ENCODE measurements at regions not wholly inside any gene's neighbourhood (a gene's known extent, or its start where the extent isn't known, plus 50 kb on each side); places are given as distances from the start of the nearest gene placed in this dataset.
A peak's percentile ranks its signal among the peaks of the same experiment; 100 is the strongest.

- no peaks in the 10 kb centered on the region for H3K27me3 ChIP-seq (ENCODE audit: control insufficient read depth, insufficient read depth, low read length)
- DNase-seq (ENCODE audit: low read depth in 4 of 6, low spot score in 6 of 6), result no peak
- WGBS (ENCODE audit: insufficient coverage), result 71% methylated on average over 2 of the region's 5 CpGs
- H3K9me3 ChIP-seq (ENCODE audit: control insufficient read depth, insufficient read depth, low read length), result no peaks in the 10 kb centered on the region
- no peaks in the 10 kb centered on the region for H3K36me3 ChIP-seq (ENCODE audit: control insufficient read depth, insufficient read depth, low read length)
- peaks cover 3% of the 10 kb centered on the region for H3K4me1 ChIP-seq (ENCODE audit: control insufficient read depth, insufficient read depth, low read length)
- no peak overlapping the region for H3K27ac ChIP-seq (ENCODE audit: low read depth, low read length)
- H3K4me3 ChIP-seq (ENCODE audit: low read depth, low read length), result no peak overlapping the region
These were observed 158.4 kb upstream of the BACE2 start for GRCh38 chr21:41009398-41010100.

DNA sequence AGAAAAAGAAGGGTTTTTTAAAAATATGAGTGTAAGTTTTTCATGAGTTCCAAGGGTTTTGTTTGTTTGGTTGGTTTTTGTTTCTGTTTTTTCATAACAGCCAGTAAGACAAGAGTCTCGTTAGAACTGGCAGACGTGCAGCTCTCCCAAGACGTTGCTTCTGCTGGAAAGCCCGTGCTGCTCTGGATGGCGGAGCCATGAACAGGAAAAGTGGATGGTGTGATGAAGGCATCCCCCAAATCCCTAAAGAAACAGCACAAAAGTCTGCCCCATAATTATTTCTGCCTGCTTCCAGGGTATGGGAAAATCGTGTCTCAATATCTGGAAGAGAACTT, 157.9 kb upstream of the BACE2 start:
- peak in 2 of 6 donors; percentile 32 to 61 for DNase-seq (ENCODE audit: low read depth in 4 of 6, low spot score in 6 of 6)
- no CpG with 5 or more reads among the region's 6 CpGs for WGBS (ENCODE audit: insufficient coverage)
- Histone ChIP-seq H3K4me3 (ENCODE audit: low read depth, low read length) (no peak overlapping the region), H3K9me3 (ENCODE audit: control insufficient read depth, insufficient read depth, low read length) (no peaks in the 10 kb centered on the region), H3K4me1 (ENCODE audit: control insufficient read depth, insufficient read depth, low read length) (peaks cover 3% of the 10 kb centered on the region), H3K27me3 (ENCODE audit: control insufficient read depth, insufficient read depth, low read length) (no peaks in the 10 kb centered on the region), H3K27ac (ENCODE audit: low read depth, low read length) (no peak overlapping the region), H3K36me3 (ENCODE audit: control insufficient read depth, insufficient read depth, low read length) (no peaks in the 10 kb centered on the region)

GRCh38 chr21:41011098-41011731, 156.7 kb upstream of the BACE2 start:
- Histone ChIP-seq H3K4me3 (ENCODE audit: low read depth, low read length) (no peak overlapping the region), H3K36me3 (ENCODE audit: control insufficient read depth, insufficient read depth, low read length) (no peaks in the 10 kb centered on the region), H3K27me3 (ENCODE audit: control insufficient read depth, insufficient read depth, low read length) (no peaks in the 10 kb centered on the region), H3K9me3 (ENCODE audit: control insufficient read depth, insufficient read depth, low read length) (no peaks in the 10 kb centered on the region), H3K4me1 (ENCODE audit: control insufficient read depth, insufficient read depth, low read length) (peaks cover 3% of the 10 kb centered on the region), H3K27ac (ENCODE audit: low read depth, low read length) (no peak overlapping the region)
- 79% methylated on average over 6 of the region's 16 CpGs for WGBS (ENCODE audit: insufficient coverage)
- peak in 1 of 6 donors; percentile 83 for DNase-seq (ENCODE audit: low read depth in 4 of 6, low spot score in 6 of 6)

DNA sequence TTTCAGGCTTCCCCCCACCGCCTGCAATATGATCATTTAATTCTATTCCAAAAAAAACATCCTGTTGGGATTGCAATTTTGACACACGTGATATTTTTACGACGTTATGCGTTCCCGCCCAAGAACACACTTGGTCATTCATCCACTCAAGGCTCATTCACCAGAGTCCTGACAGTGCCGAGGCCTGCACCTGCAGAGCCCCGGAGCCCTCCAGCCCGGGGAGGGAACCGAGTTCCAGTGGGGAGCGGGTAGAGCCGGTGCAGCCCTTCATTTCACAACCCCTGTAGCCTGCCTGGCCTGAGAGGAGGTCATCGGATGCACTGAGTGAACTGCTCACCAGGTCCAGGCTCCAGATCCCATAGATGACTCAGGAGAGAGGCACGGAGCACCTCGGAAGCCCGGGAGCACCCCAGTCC, 156.0 kb upstream of the BACE2 start:
- no peaks in the 10 kb centered on the region for H3K9me3 ChIP-seq (ENCODE audit: control insufficient read depth, insufficient read depth, low read length)
- H3K27ac ChIP-seq (ENCODE audit: low read depth, low read length), result no peak overlapping the region
- no peak overlapping the region for H3K4me3 ChIP-seq (ENCODE audit: low read depth, low read length)
- H3K4me1 ChIP-seq (ENCODE audit: control insufficient read depth, insufficient read depth, low read length), result peaks cover 3% of the 10 kb centered on the region
- 77% methylated on average over 15 of the region's 16 CpGs for WGBS (ENCODE audit: insufficient coverage)
- H3K36me3 ChIP-seq (ENCODE audit: control insufficient read depth, insufficient read depth, low read length), result no peaks in the 10 kb centered on the region
- DNase-seq (ENCODE audit: low read depth in 4 of 6, low spot score in 6 of 6), result peak in 1 of 6 donors; percentile 75
- H3K27me3 ChIP-seq (ENCODE audit: control insufficient read depth, insufficient read depth, low read length), result no peaks in the 10 kb centered on the region

DNA sequence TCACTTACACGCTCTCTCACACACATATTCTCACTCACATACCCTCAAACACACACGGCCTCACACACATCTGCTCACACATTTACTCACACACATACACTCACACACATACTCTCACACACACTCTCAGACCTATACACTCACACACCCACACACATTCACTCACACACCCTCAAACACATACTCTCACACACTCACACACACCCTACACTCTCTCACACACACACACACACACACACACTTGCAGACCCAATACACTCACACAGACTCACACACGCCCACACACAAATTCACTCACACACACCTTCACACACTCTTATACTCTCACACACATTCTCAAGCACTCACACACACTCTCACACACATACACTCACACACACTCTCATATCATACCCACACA, 155.5 kb upstream of the BACE2 start:
- Histone ChIP-seq H3K9me3 (ENCODE audit: control insufficient read depth, insufficient read depth, low read length) (no peaks in the 10 kb centered on the region), H3K4me1 (ENCODE audit: control insufficient read depth, insufficient read depth, low read length) (peaks cover 3% of the 10 kb centered on the region), H3K27ac (ENCODE audit: low read depth, low read length) (no peak overlapping the region), H3K36me3 (ENCODE audit: control insufficient read depth, insufficient read depth, low read length) (no peaks in the 10 kb centered on the region), H3K27me3 (ENCODE audit: control insufficient read depth, insufficient read depth, low read length) (no peaks in the 10 kb centered on the region), H3K4me3 (ENCODE audit: low read depth, low read length) (no peak overlapping the region)
- no peak for DNase-seq (ENCODE audit: low read depth in 4 of 6, low spot score in 6 of 6)
- 91% methylated on average over 3 of the region's 3 CpGs for WGBS (ENCODE audit: insufficient coverage)

GRCh38 chr21:41016472-41016871, 151.5 kb upstream of the BACE2 start:
- Histone ChIP-seq H3K4me1 (ENCODE audit: control insufficient read depth, insufficient read depth, low read length) (no peaks in the 10 kb centered on the region), H3K27ac (ENCODE audit: low read depth, low read length) (no peak overlapping the region)
- WGBS (ENCODE audit: insufficient coverage), result no CpG with 5 or more reads among the region's 2 CpGs

DNA sequence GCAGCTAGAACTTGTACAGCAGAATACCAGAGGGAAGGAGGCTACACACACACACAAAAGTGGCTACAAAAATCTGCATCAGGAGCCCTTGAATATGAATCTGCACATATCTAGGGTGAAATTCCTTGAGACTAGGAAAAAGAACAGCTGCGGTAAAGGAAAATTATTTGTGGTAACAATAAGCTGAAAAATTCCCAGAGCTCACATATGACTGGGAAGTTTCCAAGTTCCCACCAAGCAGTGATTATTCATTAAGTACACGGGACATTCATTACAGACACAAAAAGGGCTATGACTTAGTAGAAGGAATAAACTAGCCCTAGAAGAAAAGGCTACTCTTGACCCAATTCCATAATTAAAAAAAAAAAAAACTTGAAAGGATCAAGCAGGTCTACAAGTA, 149.5 kb upstream of the BACE2 start:
- Histone ChIP-seq H3K27ac (ENCODE audit: low read depth, low read length) (no peak overlapping the region), H3K4me3 (ENCODE audit: low read depth, low read length) (no peak overlapping the region), H3K27me3 (ENCODE audit: control insufficient read depth, insufficient read depth, low read length) (no peaks in the 10 kb centered on the region), H3K9me3 (ENCODE audit: control insufficient read depth, insufficient read depth, low read length) (no peaks in the 10 kb centered on the region), H3K36me3 (ENCODE audit: control insufficient read depth, insufficient read depth, low read length) (no peaks in the 10 kb centered on the region), H3K4me1 (ENCODE audit: control insufficient read depth, insufficient read depth, low read length) (no peaks in the 10 kb centered on the region)
- WGBS (ENCODE audit: insufficient coverage), result no CpG with 5 or more reads among the region's 2 CpGs
- no peak for DNase-seq (ENCODE audit: low read depth in 4 of 6, low spot score in 6 of 6)

More at GRCh38 chr21:41016472-41016871, 151.5 kb upstream of the BACE2 start:
- no peaks in the 10 kb centered on the region for H3K36me3 ChIP-seq (ENCODE audit: control insufficient read depth, insufficient read depth, low read length)
- H3K27me3 ChIP-seq (ENCODE audit: control insufficient read depth, insufficient read depth, low read length), result no peaks in the 10 kb centered on the region
- DNase-seq (ENCODE audit: low read depth in 4 of 6, low spot score in 6 of 6), result no peak
- H3K9me3 ChIP-seq (ENCODE audit: control insufficient read depth, insufficient read depth, low read length), result no peaks in the 10 kb centered on the region
- no peak overlapping the region for H3K4me3 ChIP-seq (ENCODE audit: low read depth, low read length)

DNA sequence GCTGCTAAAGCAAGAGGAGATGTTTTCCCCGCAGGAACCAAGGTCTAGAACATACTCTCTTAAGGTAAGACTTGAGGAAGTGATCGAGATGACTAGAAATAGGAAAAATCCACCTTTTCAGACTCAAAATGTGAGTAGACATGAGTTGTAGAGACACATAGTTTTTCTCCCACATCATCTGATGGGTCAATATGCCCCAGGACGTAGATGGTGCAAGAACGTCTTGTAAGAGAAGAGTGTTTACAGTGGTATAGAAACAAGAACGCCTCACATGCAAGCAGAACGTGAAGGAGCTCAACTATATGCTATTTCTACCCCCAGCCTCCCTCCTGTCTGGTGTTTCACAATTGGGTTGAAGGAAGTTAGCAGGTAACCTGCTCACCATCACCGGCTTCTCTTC, 144.0 kb upstream of the BACE2 start:
- Histone ChIP-seq H3K9me3 (ENCODE audit: control insufficient read depth, insufficient read depth, low read length) (no peaks in the 10 kb centered on the region), H3K4me3 (ENCODE audit: low read depth, low read length) (no peak overlapping the region), H3K27ac (ENCODE audit: low read depth, low read length) (no peak overlapping the region), H3K27me3 (ENCODE audit: control insufficient read depth, insufficient read depth, low read length) (no peaks in the 10 kb centered on the region), H3K4me1 (ENCODE audit: control insufficient read depth, insufficient read depth, low read length) (peaks cover 10% of the 10 kb centered on the region), H3K36me3 (ENCODE audit: control insufficient read depth, insufficient read depth, low read length) (no peaks in the 10 kb centered on the region)
- no peak for DNase-seq (ENCODE audit: low read depth in 4 of 6, low spot score in 6 of 6)
- WGBS (ENCODE audit: insufficient coverage), result no CpG with 5 or more reads among the region's 7 CpGs

- 83% methylated on average over 2 of the region's 2 CpGs for WGBS (ENCODE audit: insufficient coverage)
- Histone ChIP-seq H3K4me3 (ENCODE audit: low read depth, low read length) (no peak overlapping the region), H3K36me3 (ENCODE audit: control insufficient read depth, insufficient read depth, low read length) (no peaks in the 10 kb centered on the region), H3K27me3 (ENCODE audit: control insufficient read depth, insufficient read depth, low read length) (no peaks in the 10 kb centered on the region), H3K9me3 (ENCODE audit: control insufficient read depth, insufficient read depth, low read length) (no peaks in the 10 kb centered on the region), H3K4me1 (ENCODE audit: control insufficient read depth, insufficient read depth, low read length) (peaks cover 10% of the 10 kb centered on the region), H3K27ac (ENCODE audit: low read depth, low read length) (no peak overlapping the region)
- no peak for DNase-seq (ENCODE audit: low read depth in 4 of 6, low spot score in 6 of 6)
These were observed 143.6 kb upstream of the BACE2 start for GRCh38 chr21:41024341-41024740.

GRCh38 chr21:41024746-41025254, 143.2 kb upstream of the BACE2 start:
- peak in 3 of 6 donors; percentile 29 to 92 (median 73) for DNase-seq (ENCODE audit: low read depth in 4 of 6, low spot score in 6 of 6)
- no peaks in the 10 kb centered on the region for H3K9me3 ChIP-seq (ENCODE audit: control insufficient read depth, insufficient read depth, low read length)
- H3K27ac ChIP-seq (ENCODE audit: low read depth, low read length), result no peak overlapping the region
- peaks cover 10% of the 10 kb centered on the region for H3K4me1 ChIP-seq (ENCODE audit: control insufficient read depth, insufficient read depth, low read length)
- no peaks in the 10 kb centered on the region for H3K36me3 ChIP-seq (ENCODE audit: control insufficient read depth, insufficient read depth, low read length)
- H3K27me3 ChIP-seq (ENCODE audit: control insufficient read depth, insufficient read depth, low read length), result no peaks in the 10 kb centered on the region
- 27% methylated on average over 12 of the region's 13 CpGs for WGBS (ENCODE audit: insufficient coverage)
- H3K4me3 ChIP-seq (ENCODE audit: low read depth, low read length), result no peak overlapping the region

Data from spinal cord (tissue), 9 donors.